Activated naive CD8-positive, alpha-beta T cell treated with anti-CD3 and anti-CD28 coated beads for 36 hours (primary cell): ENCODE measurements at regions not wholly inside any gene's neighbourhood (a gene's known extent, or its start where the extent isn't known, plus 50 kb on each side); places are given as distances from the start of the nearest gene placed in this dataset.

Experiments
- DNase-seq: peaks from one replicate; pipeline ENCODE4 v3.0.0; 2021
- H3K27ac Mint-ChIP-seq: one replicate; pipeline ENCODE4 v1.8.0; 2022; ENCODE audit warnings: mild to moderate bottlenecking, moderate library complexity, mixed read lengths
- H3K27me3 Mint-ChIP-seq: one replicate; pipeline ENCODE4 v1.8.0; 2022; ENCODE audit warnings: mild to moderate bottlenecking, mixed read lengths
- H3K36me3 Mint-ChIP-seq: one replicate; pipeline ENCODE4 v1.8.0; 2021; ENCODE audit warnings: mild to moderate bottlenecking, mixed read lengths
- H3K4me1 Mint-ChIP-seq: one replicate; pipeline ENCODE4 v1.8.0; 2021; ENCODE audit warnings: mixed read lengths
- H3K4me3 Mint-ChIP-seq: one replicate; pipeline ENCODE4 v1.8.0; 2022; ENCODE audit warnings: mild to moderate bottlenecking, moderate library complexity, mixed read lengths
- H3K9me3 Mint-ChIP-seq: one replicate; pipeline ENCODE4 v1.8.0; 2022; ENCODE audit warnings: mixed read lengths

DNA sequence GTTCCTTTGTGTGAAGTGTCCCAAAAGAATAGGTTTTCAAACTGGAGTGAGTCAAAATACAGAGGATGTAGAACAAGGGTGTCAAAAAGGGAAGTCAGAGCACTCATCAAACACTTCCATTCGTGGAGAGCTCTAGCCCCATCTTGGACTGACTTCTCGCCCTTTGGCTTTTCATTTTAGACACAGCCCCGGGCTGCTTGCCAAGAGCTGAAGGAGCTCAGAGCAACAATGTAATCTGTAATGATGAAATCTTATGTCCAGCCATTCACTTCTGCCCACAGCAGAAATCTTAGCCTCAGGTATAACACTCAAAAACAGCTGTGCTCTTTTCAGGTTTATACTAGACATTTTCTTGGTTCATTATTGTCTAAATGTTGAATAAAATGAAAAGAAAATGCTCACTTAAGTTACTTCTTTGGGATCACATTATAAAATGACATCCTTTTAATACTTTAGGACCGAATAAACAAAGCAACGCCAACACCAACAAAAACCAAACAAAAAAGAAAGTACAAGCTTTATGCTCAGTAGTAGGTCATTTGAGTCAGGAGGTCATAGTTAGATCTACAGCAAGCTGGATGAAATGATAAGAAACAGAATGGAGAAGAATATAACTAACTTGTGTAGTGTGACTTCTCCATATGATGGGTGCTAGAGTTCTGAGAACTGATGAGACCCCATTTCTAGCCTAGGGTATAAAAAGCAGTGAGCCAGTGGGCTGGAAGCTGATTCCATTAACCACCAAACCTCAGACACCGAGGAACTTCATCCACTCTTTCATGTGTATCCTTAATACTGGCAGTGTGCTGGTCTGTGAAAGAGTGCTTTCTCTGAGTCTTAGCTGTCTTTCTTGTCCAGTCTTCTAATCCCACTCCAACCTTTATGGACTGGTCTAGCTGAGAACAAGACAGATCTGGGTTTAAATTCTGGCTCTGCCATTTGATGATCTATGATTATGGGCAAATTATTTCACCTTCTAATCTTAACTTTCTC, 131.8 kb upstream of the SLC7A14 start:
- Mint-ChIP-seq H3K4me1 (no peaks in the 10 kb centered on the region), H3K27ac (no peak overlapping the region), H3K36me3 (no peaks in the 10 kb centered on the region), H3K9me3 (peaks cover 7% of the 10 kb centered on the region), H3K4me3 (no peak overlapping the region), H3K27me3 (peaks cover 38% of the 10 kb centered on the region)
- DNase-seq: no peak

DNA sequence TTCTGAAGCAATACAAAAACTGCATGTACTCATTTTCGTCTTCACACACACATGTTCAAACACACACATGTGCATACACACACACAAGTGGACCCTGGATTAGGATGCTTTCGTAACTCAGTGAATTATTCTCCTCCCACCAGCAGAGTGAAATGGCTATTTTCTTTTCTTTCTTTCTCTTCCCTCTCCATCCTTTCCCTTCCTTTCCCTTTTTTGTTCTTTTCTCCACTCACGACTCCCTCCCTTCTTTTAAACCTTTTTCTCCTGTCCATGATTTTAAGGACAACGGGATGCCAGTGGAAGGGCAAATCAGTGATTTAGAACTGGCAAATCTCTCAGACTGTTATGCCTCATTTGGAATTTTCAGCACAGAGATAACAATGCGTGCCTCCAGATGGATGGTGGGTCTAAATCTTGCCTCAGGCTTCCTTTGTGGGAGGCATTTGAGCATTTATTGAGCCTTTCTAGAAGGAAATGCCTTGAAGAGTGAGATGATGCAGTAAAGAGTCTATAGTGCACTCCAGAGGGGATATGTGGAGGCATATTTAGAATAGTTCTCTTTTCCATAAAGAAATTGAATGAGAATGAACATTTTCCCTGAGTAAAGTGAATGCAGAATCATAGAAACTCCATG, 130.4 kb upstream of the SLC7A14 start:
- DNase-seq: no peak
- Mint-ChIP-seq H3K4me3 (no peak overlapping the region), H3K27me3 (peaks cover 40% of the 10 kb centered on the region), H3K27ac (no peak overlapping the region), H3K4me1 (no peaks in the 10 kb centered on the region), H3K9me3 (peaks cover 7% of the 10 kb centered on the region), H3K36me3 (no peaks in the 10 kb centered on the region)

DNA sequence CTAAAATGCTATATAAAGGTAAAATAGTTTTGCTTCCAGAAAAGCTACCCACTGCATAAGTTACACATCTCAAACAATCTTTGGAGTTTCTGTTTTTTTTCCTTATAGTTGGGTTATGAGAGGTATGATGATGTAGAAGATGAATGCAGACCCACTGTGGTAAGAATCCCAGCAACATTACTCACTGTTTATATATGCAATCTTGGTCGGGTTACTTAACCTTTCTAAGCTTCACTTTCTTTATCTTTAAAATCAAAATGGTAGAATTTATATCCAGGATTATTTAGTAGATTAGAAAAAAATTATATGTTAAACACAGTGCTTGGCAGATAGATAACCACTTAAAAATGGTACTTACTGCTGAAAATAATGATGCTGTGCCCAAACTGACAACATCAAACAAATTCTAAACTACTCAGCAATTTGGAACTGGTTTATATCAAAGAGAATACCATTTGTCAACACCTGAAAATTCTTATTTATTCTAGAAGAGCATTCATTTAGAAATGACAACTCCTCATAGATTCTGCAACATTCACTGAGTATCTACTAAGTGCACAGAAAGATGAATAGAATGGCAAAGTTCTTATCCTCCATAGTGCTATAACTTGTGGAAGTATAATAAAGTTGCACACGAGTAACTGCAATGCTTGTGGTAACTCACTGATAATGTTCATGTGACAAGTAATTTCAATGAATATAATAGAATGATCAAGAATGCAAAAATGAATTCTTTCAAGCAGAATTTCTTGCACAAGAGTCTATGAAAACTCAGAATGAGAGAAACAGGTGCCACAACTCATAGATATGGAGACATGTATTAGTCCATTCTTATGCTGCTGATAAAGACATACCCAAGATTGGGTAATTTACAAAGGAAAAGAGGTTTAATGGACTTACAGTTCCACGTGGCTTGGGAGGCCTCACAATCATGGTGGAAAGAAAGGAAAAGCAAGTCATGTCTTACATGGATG, 129.0 kb upstream of the SLC7A14 start:
- peaks cover 32% of the 10 kb centered on the region for H3K27me3 Mint-ChIP-seq
- H3K36me3 Mint-ChIP-seq: no peaks in the 10 kb centered on the region
- H3K9me3 Mint-ChIP-seq: peaks cover 12% of the 10 kb centered on the region
- no peak overlapping the region for H3K4me3 Mint-ChIP-seq
- no peak for DNase-seq
- no peak overlapping the region for H3K27ac Mint-ChIP-seq
- no peaks in the 10 kb centered on the region for H3K4me1 Mint-ChIP-seq

DNA sequence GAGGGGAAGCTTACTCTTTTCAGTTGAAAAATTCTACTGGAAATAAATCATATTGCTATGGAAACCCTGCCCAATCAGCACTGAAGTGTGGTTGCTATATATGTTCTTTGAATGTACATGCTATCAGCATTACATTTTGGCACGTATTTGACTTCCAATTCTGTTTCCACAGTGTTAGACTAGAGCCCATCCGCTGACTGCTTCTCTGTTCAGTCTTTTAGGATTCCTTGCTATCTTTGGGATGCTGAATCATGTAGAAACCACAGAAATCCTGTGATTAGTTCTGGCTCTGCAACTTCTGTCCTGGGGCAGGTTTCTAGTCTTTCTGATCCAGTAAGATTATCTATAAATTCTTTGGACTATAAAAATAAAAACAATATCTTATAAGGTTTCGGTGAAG, 128.2 kb upstream of the SLC7A14 start:
- no peak for DNase-seq
- Mint-ChIP-seq H3K9me3 (peaks cover 18% of the 10 kb centered on the region), H3K36me3 (no peaks in the 10 kb centered on the region)

DNA sequence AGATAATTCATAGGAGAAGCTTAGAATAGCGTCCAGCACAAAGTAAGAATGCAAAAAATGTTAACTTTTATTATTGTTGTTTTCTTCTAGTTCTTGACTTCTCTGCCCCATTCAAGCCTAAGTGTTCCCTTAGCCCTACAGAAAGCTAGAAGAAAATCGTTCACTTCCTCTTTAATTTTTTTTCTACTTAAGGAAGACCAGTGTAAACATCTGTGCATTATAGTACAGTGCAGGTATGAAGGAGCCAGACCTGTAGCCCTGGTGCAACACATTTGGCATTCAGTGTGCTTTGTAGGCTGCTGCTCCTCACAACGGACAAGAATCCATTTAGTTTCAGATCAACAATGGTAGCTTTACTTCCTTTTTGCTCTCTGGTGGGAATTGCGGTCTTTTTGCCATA, 127.8 kb upstream of the SLC7A14 start:
- no peak overlapping the region for H3K4me3 Mint-ChIP-seq
- peaks cover 38% of the 10 kb centered on the region for H3K27me3 Mint-ChIP-seq
- peaks cover 16% of the 10 kb centered on the region for H3K9me3 Mint-ChIP-seq
- no peak for DNase-seq
- no peaks in the 10 kb centered on the region for H3K4me1 Mint-ChIP-seq
- H3K36me3 Mint-ChIP-seq: no peaks in the 10 kb centered on the region
- no peak overlapping the region for H3K27ac Mint-ChIP-seq

More for the DNA sequence above, 128.2 kb upstream of the SLC7A14 start:
- Mint-ChIP-seq H3K4me1 (no peaks in the 10 kb centered on the region), H3K27ac (no peak overlapping the region), H3K4me3 (no peak overlapping the region), H3K27me3 (peaks cover 35% of the 10 kb centered on the region)

DNA sequence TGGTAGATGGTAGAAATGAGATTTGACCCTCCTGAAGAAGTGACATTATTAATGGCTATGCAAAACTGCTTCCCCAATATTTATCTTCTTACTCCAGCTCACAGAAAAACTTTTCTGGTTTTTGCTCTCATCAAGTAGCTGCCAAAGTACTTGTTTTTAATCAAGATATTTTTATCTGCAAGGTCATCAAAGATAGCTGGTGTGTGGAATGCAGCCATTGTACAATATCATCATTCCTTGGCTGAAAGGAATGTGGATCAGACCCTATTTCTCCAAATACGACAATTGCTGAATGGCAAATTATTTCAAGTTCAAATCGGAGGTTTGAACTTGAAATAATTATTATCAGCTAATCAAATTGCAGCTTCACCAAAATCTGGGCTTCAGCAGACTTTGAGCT, 126.9 kb upstream of the SLC7A14 start:
- Mint-ChIP-seq H3K27me3 (peaks cover 31% of the 10 kb centered on the region), H3K4me3 (no peak overlapping the region), H3K27ac (no peak overlapping the region), H3K36me3 (no peaks in the 10 kb centered on the region), H3K9me3 (peaks cover 13% of the 10 kb centered on the region), H3K4me1 (no peaks in the 10 kb centered on the region)
- no peak for DNase-seq

DNA sequence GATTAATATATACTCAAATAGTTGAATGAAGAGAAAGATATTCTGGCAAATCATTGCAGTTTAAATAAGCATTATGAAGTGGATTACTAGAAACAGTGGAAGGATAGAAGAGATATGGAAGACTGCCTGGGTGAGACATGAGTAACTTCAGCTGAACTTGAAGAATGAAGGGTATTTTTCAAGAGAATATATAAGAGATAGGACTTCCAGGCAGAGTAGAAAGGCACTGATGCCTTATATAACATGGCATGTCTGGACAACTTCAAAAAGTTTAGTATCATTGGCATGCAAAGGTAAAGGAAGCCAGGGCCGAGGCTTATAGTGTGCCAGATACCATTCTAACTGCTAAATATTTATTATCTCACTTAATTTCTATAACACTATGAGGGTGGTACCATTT, 126.5 kb upstream of the SLC7A14 start:
- no peaks in the 10 kb centered on the region for H3K4me1 Mint-ChIP-seq
- no peak overlapping the region for H3K27ac Mint-ChIP-seq
- no peak for DNase-seq
- peaks cover 13% of the 10 kb centered on the region for H3K9me3 Mint-ChIP-seq
- H3K36me3 Mint-ChIP-seq: no peaks in the 10 kb centered on the region
- peaks cover 28% of the 10 kb centered on the region for H3K27me3 Mint-ChIP-seq
- H3K4me3 Mint-ChIP-seq: no peak overlapping the region

DNA sequence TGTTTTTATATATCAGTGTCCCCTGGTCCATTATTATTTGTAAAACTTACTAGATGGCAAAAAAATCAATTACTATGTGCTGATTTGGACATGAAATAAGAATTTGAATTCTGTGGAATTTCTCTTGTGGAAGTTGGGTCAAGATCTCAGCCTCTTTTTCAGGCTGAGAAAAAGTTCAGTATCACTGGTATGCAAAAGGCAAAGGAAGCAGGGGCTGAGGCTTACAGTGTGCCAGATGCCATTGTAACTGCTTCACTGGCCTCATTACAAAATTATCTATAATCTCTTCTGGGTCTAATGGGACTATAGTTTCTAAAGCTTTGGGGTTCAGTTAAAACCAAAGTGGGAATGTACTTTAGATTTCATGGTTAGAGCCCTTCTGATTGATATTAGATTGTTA, 125.9 kb upstream of the SLC7A14 start:
- H3K27me3 Mint-ChIP-seq: peaks cover 25% of the 10 kb centered on the region
- no peaks in the 10 kb centered on the region for H3K4me1 Mint-ChIP-seq
- H3K9me3 Mint-ChIP-seq: peaks cover 13% of the 10 kb centered on the region

DNA sequence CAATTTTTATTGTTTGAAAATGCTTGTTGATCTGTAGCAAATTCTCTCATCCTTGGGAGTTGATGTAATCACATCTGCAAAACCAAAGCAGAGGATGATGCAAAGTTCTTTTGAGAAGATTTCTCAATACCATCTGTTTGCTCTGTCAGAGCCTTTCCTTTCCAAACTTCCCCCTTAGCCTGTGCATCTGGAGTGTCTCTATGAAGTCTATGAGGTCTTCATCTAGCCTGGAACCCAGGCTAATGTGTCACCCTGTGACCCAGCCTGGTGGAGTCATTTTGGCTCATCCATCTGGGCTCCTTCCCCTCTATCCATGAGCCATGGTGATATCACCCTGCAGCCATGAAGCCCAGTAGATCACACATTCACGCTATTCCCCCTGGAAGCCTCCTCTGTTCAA, 123.2 kb upstream of the SLC7A14 start:
- Mint-ChIP-seq H3K36me3 (no peaks in the 10 kb centered on the region), H3K4me1 (no peaks in the 10 kb centered on the region), H3K27me3 (peaks cover 16% of the 10 kb centered on the region), H3K4me3 (no peak overlapping the region), H3K27ac (no peak overlapping the region), H3K9me3 (peaks cover 11% of the 10 kb centered on the region)
- no peak for DNase-seq

More for the DNA sequence above, 125.9 kb upstream of the SLC7A14 start:
- DNase-seq: no peak
- Mint-ChIP-seq H3K27ac (no peak overlapping the region), H3K4me3 (no peak overlapping the region), H3K36me3 (no peaks in the 10 kb centered on the region)

DNA sequence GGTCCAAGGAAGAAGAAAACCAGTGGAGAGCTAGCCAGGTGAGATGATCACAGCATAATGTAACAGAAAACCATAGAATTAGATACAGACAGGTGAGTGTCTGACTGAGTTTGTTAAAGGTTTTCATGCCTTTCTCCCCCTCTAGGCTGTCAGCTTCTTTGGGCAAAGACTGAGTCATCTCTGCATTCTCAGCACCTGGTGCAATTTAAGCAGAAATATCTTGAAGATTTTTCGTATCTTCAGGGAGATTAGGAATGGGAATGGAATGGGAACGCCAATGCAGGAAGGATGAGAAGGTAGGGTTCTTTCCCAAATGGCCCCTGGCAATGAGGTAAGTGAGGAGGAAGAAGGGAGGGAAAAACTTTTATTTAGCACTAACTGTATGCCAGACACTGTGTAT, 122.0 kb upstream of the SLC7A14 start:
- H3K36me3 Mint-ChIP-seq: no peaks in the 10 kb centered on the region
- no peak overlapping the region for H3K4me3 Mint-ChIP-seq
- no peak overlapping the region for H3K27ac Mint-ChIP-seq
- H3K27me3 Mint-ChIP-seq: peaks cover 16% of the 10 kb centered on the region
- no peak for DNase-seq
- H3K9me3 Mint-ChIP-seq: peaks cover 11% of the 10 kb centered on the region
- H3K4me1 Mint-ChIP-seq: no peaks in the 10 kb centered on the region

DNA sequence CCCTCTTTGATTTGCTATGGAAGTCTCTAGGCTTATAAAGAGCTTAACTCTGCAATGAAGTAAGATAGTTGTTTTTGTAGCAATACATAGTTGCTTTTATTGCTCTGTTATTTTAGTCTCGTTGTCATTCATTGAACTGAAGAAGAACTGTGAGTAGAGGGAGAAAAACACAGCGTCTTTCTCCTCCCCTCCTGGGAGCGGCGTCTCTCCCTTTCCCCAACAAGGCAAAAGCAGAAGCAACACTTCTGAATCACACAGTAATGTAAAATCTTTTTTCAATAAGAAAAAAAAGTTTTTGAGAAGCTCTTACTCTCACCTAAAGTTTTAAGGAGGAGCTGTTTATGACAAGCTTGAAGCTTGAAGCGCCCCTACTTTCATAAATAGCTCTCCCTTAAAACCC, 119.3 kb upstream of the SLC7A14 start:
- DNase-seq: no peak
- peaks cover 8% of the 10 kb centered on the region for H3K9me3 Mint-ChIP-seq
- H3K4me1 Mint-ChIP-seq: no peaks in the 10 kb centered on the region
- H3K36me3 Mint-ChIP-seq: no peaks in the 10 kb centered on the region
- no peak overlapping the region for H3K27ac Mint-ChIP-seq
- H3K4me3 Mint-ChIP-seq: no peak overlapping the region
- peaks cover 13% of the 10 kb centered on the region for H3K27me3 Mint-ChIP-seq

DNA sequence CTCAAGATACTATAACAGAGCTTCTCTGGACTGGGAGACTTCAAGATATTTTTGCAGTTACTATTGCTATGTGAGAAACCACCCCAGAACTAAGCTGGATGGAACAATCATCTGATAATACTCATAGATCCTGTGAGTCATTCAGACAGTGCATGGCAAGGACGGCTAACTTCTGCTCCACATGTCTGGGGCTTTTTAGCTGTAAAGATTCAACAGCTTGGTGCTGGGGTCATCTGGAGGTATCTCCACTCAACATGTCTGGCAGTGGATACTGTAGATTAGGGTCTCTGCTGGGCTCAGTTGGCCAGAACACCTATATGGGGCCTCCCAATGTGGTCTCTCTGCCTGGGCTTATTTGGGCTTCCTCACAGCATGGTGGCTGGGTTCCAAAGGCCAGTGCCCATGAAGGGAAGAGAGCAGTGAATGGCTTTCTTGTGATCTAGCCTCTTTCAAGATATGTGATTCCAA, 117.3 kb upstream of the SLC7A14 start:
- Mint-ChIP-seq H3K9me3 (no peaks in the 10 kb centered on the region), H3K4me3 (no peak overlapping the region), H3K27ac (no peak overlapping the region), H3K4me1 (no peaks in the 10 kb centered on the region), H3K27me3 (peaks cover 7% of the 10 kb centered on the region), H3K36me3 (no peaks in the 10 kb centered on the region)
- no peak for DNase-seq

DNA sequence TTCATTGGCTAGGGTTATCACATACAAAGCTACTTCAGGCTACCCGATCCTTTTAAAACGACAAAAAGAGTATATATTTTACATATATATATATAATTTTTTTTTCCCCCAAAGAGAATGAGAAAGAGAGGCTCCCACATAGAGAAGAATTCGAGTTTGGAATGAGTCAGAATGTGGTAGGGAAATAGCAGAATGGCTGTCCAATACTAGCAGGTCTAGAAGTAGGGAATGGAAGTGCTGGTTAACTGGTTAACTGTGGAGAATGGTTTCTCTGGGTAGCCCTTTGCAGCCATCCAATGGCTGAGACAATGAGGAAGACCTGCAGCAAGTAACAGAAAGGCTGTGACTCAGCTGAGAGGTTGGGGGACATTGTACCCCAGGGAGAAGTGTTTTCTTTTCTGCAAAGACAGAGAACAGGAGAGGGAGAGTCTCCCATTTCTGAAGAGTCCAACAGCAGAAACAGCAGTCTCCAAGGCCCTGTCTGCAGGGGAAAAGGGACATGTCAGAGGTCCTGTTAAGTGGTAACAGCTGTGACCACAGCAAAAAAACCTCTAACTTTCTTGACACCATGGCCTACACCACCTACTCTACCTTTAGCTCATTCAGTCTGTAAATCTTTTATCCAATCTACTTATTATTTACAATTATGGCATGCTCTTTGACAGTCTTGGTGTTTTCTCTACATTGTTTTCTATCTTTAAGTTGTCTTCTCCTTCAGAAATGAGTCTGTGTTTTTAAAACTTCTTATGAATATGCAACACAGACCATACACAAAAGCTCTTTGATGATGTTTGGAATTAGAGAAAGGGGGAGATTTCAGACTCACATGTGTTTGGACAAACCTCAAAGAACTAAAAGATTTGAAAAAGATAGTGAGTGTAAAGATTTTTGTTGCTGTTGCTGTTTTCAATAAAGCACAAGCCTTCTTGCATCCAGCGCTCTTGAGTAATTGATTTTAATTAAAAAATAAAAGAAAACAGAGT, 116.1 kb upstream of the SLC7A14 start:
- H3K4me1 Mint-ChIP-seq: peaks cover 9% of the 10 kb centered on the region
- no peak for DNase-seq
- H3K4me3 Mint-ChIP-seq: no peak overlapping the region
- no peak overlapping the region for H3K27ac Mint-ChIP-seq
- peaks cover 7% of the 10 kb centered on the region for H3K27me3 Mint-ChIP-seq
- no peaks in the 10 kb centered on the region for H3K9me3 Mint-ChIP-seq
- no peaks in the 10 kb centered on the region for H3K36me3 Mint-ChIP-seq

DNA sequence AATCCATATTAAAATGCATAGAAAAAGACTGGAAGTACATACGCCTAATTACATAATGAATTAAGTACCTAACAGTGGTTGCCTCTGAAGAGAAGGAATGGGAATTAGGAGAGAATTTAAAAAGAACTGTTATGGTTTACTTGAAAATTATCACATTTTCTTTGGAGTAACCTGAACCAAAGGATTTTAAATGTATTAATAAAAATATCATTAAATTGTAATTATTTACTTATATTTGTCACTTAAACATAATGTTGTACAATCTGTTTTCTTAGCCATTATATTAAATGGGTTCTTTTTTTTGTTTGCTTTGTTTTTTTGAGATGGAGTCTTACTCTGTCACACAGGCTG, 114.2 kb upstream of the SLC7A14 start:
- Mint-ChIP-seq H3K9me3 (no peaks in the 10 kb centered on the region), H3K27ac (no peak overlapping the region), H3K27me3 (peaks cover 7% of the 10 kb centered on the region), H3K4me3 (no peak overlapping the region), H3K4me1 (peaks cover 14% of the 10 kb centered on the region), H3K36me3 (no peaks in the 10 kb centered on the region)
- no peak for DNase-seq
